K562 (cell line): ENCODE measurements at regions not wholly inside any gene's neighbourhood (a gene's known extent, or its start where the extent isn't known, plus 50 kb on each side); places are given as distances from the start of the nearest gene placed in this dataset.

Source experiments
- CHD1 ChIP-seq: fragments of 200-600 bp; sonication (generic); IDR thresholded peaks from one replicate; pipeline ENCODE4 v1.6.1; 2012; ENCODE audit warnings: mild to moderate bottlenecking, moderate library complexity, low read length, inconsistent platforms
- COPS2 ChIP-seq: fragments of 450-650 bp; conservative IDR thresholded peaks from 2 replicates; pipeline ENCODE4 v1.6.1; 2016; ENCODE audit warnings: mild to moderate bottlenecking, moderate library complexity
- ELF4 ChIP-seq: fragments of 450-650 bp; formaldehyde crosslinking; IDR thresholded peaks from 2 replicates; pipeline ENCODE4 v1.4.0; 2022; ENCODE audit warnings: missing genetic modification characterization
- FOSL1 ChIP-seq: fragments of 200-800 bp; sonication (Bioruptor generic); conservative IDR thresholded peaks from 2 replicates; pipeline ENCODE4 v1.6.1; 2016; ENCODE audit warnings: missing genetic modification characterization, missing compliant biosample characterization
- MCM7 ChIP-seq, 2 experiments: fragments of 450-650 bp; IDR thresholded peaks; 2 replicates each; pipeline ENCODE4 v1.6.1; 2016 to 2018
- MEF2A ChIP-seq: IDR thresholded peaks from 2 replicates; pipeline ENCODE4 v1.6.1; 2011; ENCODE audit warnings: low read depth, mild to moderate bottlenecking, low read length, moderate library complexity; ENCODE audit not compliant: control insufficient read depth
- MEF2D ChIP-seq: conservative IDR thresholded peaks from 2 replicates; pipeline ENCODE4 v1.6.1; 2016; ENCODE audit warnings: low read depth, missing genetic modification characterization, missing compliant biosample characterization
- NCOA1 ChIP-seq: fragments of 450-650 bp; IDR thresholded peaks from 2 replicates; pipeline ENCODE4 v1.6.1; 2016; ENCODE audit warnings: low read depth
- NFRKB ChIP-seq: fragments of 450-650 bp; IDR thresholded peaks from 2 replicates; pipeline ENCODE4 v1.6.1; 2016; ENCODE audit warnings: low read depth
- NR4A1 ChIP-seq, 2 experiments: fragments of 250-450 bp in 1 of 2; fragments of 450-650 bp in 1 of 2; sonication (Bioruptor Pico) in 1 of 2; IDR thresholded peaks; 2 replicates each; pipeline versions ENCODE4 v1.4.0 to v1.6.1; 2016 to 2020; ENCODE audit warnings: mild to moderate bottlenecking in 2 of 2, missing compliant biosample characterization in 1 of 2, missing genetic modification characterization in 1 of 2, moderate library complexity in 1 of 2
- SRSF7 ChIP-seq: fragments of 200-400 bp; formaldehyde crosslinking; optimal IDR thresholded peaks from 2 replicates; pipeline ENCODE3; 2017; ENCODE audit warnings: mild to moderate bottlenecking, low read depth, low read length
- ZKSCAN8 ChIP-seq: fragments of 200-800 bp; sonication (Bioruptor generic); IDR thresholded peaks from 2 replicates; pipeline ENCODE4 v1.6.1; 2016; ENCODE audit warnings: missing genetic modification characterization, missing compliant biosample characterization
- ZNF12 ChIP-seq: sonication (generic); formaldehyde crosslinking; IDR thresholded peaks from 2 replicates; pipeline ENCODE4 v1.4.0; 2020; ENCODE audit warnings: mild to moderate bottlenecking, missing genetic modification reagents
- ZNF175 ChIP-seq: fragments of 200-800 bp; sonication (Bioruptor generic); IDR thresholded peaks from 2 replicates; pipeline ENCODE4 v1.6.1; 2016; ENCODE audit warnings: low read depth, mild to moderate bottlenecking, missing genetic modification characterization, missing compliant biosample characterization
- ZNF354B ChIP-seq: fragments of 250-450 bp; sonication (Bioruptor Pico); IDR thresholded peaks from 2 replicates; pipeline ENCODE4 v1.4.0; 2020
- ZNF561 ChIP-seq: fragments of 450-650 bp; formaldehyde crosslinking; conservative IDR thresholded peaks from 2 replicates; pipeline ENCODE4 v1.4.0; 2020; ENCODE audit warnings: mild to moderate bottlenecking, moderate library complexity
- ZNF766 ChIP-seq: fragments of 200-800 bp; sonication (Bioruptor generic); conservative IDR thresholded peaks from 2 replicates; pipeline ENCODE4 v1.6.1; 2016; ENCODE audit warnings: missing genetic modification characterization, missing compliant biosample characterization
- TF ChIP-seq, protein P1 (sequence below), 2 experiments: IDR thresholded peaks; 2 replicates each; pipeline ENCODE4 v1.6.1; 2012; ENCODE audit warnings: improper control_type of control experiment in 2 of 2, low read depth in 2 of 2, low read length in 2 of 2, borderline replicate concordance in 1 of 2
- TF ChIP-seq, protein P2 (sequence below): fragments of 450-650 bp; IDR thresholded peaks from one replicate; pipeline ENCODE4 v1.6.1; 2018; ENCODE audit warnings: mild to moderate bottlenecking, moderate library complexity; ENCODE audit not compliant: partially characterized antibody
- TF ChIP-seq, protein P3 (sequence below): fragments of 200-800 bp; sonication (Bioruptor generic); IDR thresholded peaks from 2 replicates; pipeline ENCODE4 v1.6.1; 2017; ENCODE audit warnings: missing genetic modification characterization, missing compliant biosample characterization
- TF ChIP-seq, protein P4 (sequence below): fragments of 450-650 bp; IDR thresholded peaks from 2 replicates; pipeline ENCODE4 v1.6.1; 2016; ENCODE audit warnings: mild to moderate bottlenecking

DNA sequence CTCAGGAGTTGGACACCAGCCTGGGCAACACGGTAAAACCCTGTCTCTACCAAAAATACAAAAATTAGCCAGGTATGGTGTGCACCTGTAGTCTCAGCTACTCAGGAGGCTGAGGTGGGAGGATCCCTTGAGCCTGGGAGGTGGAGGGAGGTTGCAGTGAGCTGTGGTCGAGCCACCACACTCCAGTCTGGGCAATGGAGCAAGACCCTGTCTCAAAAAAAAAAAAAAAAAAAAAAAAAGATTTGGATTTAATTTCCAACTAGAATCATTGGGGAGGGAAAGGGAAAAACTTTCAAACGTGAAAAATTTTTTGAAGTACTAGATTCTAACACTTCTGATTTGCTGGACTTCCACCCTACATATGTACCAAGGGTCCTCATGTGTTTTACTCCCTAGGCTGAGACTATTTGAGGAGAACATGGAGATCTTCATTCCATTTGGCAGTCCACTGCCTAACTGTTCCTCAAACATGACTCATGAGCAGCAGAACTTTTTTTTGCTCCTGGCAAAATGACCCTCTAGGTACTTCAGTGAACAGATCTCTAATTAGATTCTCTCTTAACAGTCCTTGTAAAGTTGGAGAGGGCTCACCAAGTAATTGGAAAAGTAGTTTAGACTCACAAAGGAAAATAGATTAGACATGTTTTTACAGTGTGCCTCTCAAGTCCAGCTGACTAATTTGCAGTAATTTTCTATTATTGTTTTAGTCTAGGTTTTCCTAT is 267.6 kb downstream of the METTL4 start (continued):
- no peak for TF ChIP-seq SRSF7
- TF ChIP-seq, protein P1, sequence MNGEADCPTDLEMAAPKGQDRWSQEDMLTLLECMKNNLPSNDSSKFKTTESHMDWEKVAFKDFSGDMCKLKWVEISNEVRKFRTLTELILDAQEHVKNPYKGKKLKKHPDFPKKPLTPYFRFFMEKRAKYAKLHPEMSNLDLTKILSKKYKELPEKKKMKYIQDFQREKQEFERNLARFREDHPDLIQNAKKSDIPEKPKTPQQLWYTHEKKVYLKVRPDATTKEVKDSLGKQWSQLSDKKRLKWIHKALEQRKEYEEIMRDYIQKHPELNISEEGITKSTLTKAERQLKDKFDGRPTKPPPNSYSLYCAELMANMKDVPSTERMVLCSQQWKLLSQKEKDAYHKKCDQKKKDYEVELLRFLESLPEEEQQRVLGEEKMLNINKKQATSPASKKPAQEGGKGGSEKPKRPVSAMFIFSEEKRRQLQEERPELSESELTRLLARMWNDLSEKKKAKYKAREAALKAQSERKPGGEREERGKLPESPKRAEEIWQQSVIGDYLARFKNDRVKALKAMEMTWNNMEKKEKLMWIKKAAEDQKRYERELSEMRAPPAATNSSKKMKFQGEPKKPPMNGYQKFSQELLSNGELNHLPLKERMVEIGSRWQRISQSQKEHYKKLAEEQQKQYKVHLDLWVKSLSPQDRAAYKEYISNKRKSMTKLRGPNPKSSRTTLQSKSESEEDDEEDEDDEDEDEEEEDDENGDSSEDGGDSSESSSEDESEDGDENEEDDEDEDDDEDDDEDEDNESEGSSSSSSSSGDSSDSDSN (IDR thresholded peaks at IDR 0.05; ENCODE audit: borderline replicate concordance in 1 of 2, low read depth in 2 of 2, low read length in 2 of 2): no peak
- TF ChIP-seq MEF2A: no peak
- TF ChIP-seq ZNF175 (CRISPR knock-in tag): no peak
- no peak for TF ChIP-seq ZNF12
- TF ChIP-seq ZKSCAN8 (CRISPR knock-in tag): peak; percentile 60; the same call in 1 of the 2 replicates
- no peak for TF ChIP-seq MCM7 (IDR thresholded peaks at IDR 0.05)
- no peak for TF ChIP-seq ELF4 (CRISPR knock-in tag)
- TF ChIP-seq, protein P2, sequence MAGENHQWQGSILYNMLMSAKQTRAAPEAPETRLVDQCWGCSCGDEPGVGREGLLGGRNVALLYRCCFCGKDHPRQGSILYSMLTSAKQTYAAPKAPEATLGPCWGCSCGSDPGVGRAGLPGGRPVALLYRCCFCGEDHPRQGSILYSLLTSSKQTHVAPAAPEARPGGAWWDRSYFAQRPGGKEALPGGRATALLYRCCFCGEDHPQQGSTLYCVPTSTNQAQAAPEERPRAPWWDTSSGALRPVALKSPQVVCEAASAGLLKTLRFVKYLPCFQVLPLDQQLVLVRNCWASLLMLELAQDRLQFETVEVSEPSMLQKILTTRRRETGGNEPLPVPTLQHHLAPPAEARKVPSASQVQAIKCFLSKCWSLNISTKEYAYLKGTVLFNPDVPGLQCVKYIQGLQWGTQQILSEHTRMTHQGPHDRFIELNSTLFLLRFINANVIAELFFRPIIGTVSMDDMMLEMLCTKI: no peak
- TF ChIP-seq, protein P3, sequence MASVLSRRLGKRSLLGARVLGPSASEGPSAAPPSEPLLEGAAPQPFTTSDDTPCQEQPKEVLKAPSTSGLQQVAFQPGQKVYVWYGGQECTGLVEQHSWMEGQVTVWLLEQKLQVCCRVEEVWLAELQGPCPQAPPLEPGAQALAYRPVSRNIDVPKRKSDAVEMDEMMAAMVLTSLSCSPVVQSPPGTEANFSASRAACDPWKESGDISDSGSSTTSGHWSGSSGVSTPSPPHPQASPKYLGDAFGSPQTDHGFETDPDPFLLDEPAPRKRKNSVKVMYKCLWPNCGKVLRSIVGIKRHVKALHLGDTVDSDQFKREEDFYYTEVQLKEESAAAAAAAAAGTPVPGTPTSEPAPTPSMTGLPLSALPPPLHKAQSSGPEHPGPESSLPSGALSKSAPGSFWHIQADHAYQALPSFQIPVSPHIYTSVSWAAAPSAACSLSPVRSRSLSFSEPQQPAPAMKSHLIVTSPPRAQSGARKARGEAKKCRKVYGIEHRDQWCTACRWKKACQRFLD (CRISPR knock-in tag): peak; percentile 86; the same call in 1 of the 2 replicates
- TF ChIP-seq ZNF766: no peak; the same call in 1 of the 2 replicates
- peak; percentile 64 for TF ChIP-seq NFRKB
- TF ChIP-seq, protein P4, sequence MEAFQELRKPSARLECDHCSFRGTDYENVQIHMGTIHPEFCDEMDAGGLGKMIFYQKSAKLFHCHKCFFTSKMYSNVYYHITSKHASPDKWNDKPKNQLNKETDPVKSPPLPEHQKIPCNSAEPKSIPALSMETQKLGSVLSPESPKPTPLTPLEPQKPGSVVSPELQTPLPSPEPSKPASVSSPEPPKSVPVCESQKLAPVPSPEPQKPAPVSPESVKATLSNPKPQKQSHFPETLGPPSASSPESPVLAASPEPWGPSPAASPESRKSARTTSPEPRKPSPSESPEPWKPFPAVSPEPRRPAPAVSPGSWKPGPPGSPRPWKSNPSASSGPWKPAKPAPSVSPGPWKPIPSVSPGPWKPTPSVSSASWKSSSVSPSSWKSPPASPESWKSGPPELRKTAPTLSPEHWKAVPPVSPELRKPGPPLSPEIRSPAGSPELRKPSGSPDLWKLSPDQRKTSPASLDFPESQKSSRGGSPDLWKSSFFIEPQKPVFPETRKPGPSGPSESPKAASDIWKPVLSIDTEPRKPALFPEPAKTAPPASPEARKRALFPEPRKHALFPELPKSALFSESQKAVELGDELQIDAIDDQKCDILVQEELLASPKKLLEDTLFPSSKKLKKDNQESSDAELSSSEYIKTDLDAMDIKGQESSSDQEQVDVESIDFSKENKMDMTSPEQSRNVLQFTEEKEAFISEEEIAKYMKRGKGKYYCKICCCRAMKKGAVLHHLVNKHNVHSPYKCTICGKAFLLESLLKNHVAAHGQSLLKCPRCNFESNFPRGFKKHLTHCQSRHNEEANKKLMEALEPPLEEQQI: no peak; the same call in 1 of the 2 replicates
- no peak for TF ChIP-seq COPS2
- TF ChIP-seq ZNF561: no peak
- TF ChIP-seq NCOA1: no peak
- TF ChIP-seq MEF2D (tag): no peak
- no peak for TF ChIP-seq CHD1
- TF ChIP-seq NR4A1 (CRISPR knock-in tag; IDR thresholded peaks at IDR 0.05): no peak
- TF ChIP-seq NR4A1 (tag; IDR thresholded peaks at IDR 0.05): no peak
- no peak for TF ChIP-seq ZNF354B (CRISPR knock-in tag)
- peak; percentile 34; the same call in 1 of the 2 replicates for TF ChIP-seq FOSL1 (tag)
